ENCODE measurements at regions not wholly inside any gene's neighbourhood (a gene's known extent, or its start where the extent isn't known, plus 50 kb on each side); places are given as distances from the start of the nearest gene placed in this dataset.

DNA sequence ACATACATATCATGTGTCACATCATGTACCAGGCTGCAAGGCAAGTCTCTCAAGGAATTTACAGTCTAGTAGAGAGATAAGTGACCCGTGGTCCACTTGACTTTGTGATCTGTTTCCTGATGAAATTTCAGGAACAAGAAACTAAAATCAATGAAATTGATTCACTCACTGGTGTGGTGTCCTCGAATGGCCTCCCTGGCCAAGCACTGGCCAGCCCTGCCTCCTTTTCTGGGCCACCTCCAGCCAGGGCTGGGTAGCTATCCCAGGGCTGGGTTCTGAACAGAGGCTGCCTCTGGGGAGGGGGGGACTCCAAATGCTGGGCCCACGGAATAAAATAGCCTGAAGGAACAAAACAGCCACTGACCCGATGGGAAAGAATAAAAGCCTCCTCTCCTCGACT, 182.2 kb downstream of the HERPUD2 start:
- H3K36me3 ChIP-seq (ENCODE audit: control insufficient read depth, insufficient read depth, low read length), result no peaks in the 10 kb centered on the region
- no peak overlapping the region for H3K4me3 ChIP-seq (ENCODE audit: low read length)
- no peaks in the 10 kb centered on the region for H3K4me1 ChIP-seq (ENCODE audit: control insufficient read depth, insufficient read depth, low read length)
- no peak overlapping the region for H3K27ac ChIP-seq (ENCODE audit: low read depth, low read length)
- no peaks in the 10 kb centered on the region for H3K27me3 ChIP-seq (ENCODE audit: control insufficient read depth, insufficient read depth, low read length)
- no peak overlapping the region for H3K9ac ChIP-seq (ENCODE audit: low read length)

DNA sequence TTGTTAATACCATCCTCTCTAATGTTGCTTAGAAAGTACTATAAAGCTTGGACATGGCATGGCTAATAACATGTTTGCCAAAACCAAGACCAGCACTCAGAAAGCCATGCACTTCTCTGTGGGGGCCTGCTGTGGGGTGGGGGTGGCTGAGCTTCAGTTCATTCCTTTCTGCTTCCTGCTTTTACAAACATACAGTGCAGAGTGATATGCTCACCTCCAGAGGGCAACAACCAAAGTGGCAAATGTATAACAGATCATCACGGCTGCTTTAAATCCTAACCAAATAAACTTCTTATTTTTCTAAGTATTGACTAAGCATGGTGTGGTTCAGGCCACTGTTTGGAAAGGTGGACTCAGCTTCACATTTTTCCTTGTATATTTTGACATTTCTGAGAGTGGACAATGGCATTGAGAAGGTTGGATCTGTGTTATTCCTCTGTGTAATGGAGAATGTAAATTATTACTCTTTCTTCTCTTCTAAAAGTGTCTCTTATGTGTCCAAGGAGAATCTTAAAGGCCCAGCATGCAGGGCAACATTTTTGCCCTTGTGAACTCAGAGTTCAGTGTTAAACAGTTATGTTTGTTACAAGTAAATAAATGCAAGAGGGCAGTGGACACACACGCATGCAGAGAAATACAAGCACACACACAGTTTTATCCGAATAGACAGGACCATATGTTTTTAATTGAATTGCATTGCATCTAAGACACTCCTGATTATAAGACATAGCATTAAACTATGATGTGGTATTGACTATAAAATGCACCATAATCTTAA, 186.1 kb downstream of the HERPUD2 start:
- Histone ChIP-seq H3K27ac (ENCODE audit: low read depth, low read length) (no peak overlapping the region), H3K4me1 (ENCODE audit: control insufficient read depth, insufficient read depth, low read length) (no peaks in the 10 kb centered on the region), H3K27me3 (ENCODE audit: control insufficient read depth, insufficient read depth, low read length) (no peaks in the 10 kb centered on the region), H3K4me3 (ENCODE audit: low read length) (no peak overlapping the region), H3K9ac (ENCODE audit: low read length) (no peak overlapping the region), H3K36me3 (ENCODE audit: control insufficient read depth, insufficient read depth, low read length) (no peaks in the 10 kb centered on the region)

DNA sequence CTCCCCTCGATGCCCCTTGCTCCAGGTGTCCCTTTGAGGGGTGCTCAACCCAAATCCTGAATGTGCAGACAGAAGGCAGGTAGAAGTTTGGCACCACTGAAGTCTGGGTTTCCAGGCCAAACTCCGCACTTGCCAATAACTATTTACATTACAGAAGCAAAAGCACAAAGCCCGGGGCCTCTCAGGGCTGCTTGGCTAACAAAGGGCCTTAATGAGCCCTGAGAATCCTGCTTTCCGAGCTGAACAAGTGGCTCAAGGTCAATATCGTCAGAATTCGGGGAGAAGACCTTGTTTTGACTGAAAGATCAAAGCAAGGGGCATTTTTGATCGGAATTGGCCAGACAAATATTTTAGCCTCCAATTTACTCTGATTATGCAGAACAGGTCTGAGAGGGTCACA, 189.9 kb downstream of the HERPUD2 start:
- Histone ChIP-seq H3K36me3 (ENCODE audit: control insufficient read depth, insufficient read depth, low read length) (no peaks in the 10 kb centered on the region), H3K4me3 (ENCODE audit: low read length) (no peak overlapping the region), H3K27me3 (ENCODE audit: control insufficient read depth, insufficient read depth, low read length) (no peaks in the 10 kb centered on the region)

DNA sequence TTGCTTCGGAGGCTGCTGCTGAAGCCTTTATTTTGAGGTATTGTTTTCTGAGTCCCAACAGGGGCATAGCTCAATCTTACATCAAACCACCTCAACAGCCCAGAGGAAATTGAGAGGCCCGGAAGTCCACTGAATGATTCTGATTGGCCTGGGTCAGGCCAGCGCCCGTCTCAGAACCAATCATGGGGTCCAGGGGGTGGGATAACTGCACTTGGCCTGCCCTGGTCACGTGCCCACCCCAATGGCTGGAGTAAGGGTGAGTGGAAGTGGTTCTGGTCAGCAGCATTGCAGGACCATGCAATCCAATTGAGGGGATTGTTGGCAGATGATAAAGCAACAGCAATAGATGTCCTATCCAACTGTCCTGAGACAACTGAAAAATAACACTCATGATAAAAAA, 190.6 kb downstream of the HERPUD2 start:
- Histone ChIP-seq H3K27me3 (ENCODE audit: control insufficient read depth, insufficient read depth, low read length) (no peaks in the 10 kb centered on the region), H3K36me3 (ENCODE audit: control insufficient read depth, insufficient read depth, low read length) (no peaks in the 10 kb centered on the region), H3K9ac (ENCODE audit: low read length) (no peak overlapping the region), H3K4me3 (ENCODE audit: low read length) (no peak overlapping the region), H3K4me1 (ENCODE audit: control insufficient read depth, insufficient read depth, low read length) (no peaks in the 10 kb centered on the region), H3K27ac (ENCODE audit: low read depth, low read length) (no peak overlapping the region)

More for the DNA sequence above, 189.9 kb downstream of the HERPUD2 start:
- H3K9ac ChIP-seq (ENCODE audit: low read length), result no peak overlapping the region
- H3K27ac ChIP-seq (ENCODE audit: low read depth, low read length), result no peak overlapping the region
- H3K4me1 ChIP-seq (ENCODE audit: control insufficient read depth, insufficient read depth, low read length), result no peaks in the 10 kb centered on the region

DNA sequence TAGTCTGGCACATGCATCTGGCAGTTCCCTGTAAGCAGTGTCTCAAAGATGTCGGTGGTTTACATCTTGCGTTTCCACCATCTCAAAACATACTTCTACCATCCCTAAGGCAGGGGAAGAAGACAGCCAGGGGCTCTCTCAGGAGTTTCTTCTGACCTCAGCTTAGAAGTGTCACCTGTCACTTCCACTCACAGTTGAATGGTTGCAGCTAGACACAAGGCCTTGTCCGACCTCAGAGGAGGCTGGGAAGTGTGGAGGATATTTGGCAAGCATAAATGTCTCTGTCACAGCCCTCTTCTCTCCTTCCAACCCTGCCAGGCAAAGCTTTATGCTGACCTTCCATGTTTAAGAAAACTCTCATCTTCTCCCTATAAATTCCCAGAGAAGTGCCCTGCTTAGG, 193.3 kb downstream of the HERPUD2 start:
- Histone ChIP-seq H3K36me3 (ENCODE audit: control insufficient read depth, insufficient read depth, low read length) (no peaks in the 10 kb centered on the region), H3K27ac (ENCODE audit: low read depth, low read length) (no peak overlapping the region), H3K4me1 (ENCODE audit: control insufficient read depth, insufficient read depth, low read length) (no peaks in the 10 kb centered on the region)

DNA sequence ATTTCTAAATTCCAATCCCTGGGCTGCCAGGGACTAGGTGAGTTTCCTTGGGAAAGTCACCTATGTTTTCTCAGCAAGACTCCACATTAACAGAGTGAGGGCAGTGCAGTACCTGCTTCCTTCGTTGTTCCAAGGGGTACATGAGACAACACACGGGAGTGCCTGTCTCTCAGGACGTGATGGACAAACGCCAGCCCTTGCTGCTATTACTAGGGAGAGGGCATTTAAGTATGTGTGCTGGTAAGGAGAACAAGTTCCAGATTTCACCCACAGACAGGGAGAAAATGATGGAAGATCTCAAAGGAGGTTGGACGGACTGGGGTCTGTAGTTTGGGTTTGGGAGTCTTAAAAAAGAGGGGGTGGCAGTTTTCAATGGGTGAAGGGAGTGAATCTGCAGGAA, 195.7 kb downstream of the HERPUD2 start:
- Histone ChIP-seq H3K27me3 (ENCODE audit: control insufficient read depth, insufficient read depth, low read length) (no peaks in the 10 kb centered on the region), H3K4me1 (ENCODE audit: control insufficient read depth, insufficient read depth, low read length) (no peaks in the 10 kb centered on the region), H3K4me3 (ENCODE audit: low read length) (no peak overlapping the region), H3K27ac (ENCODE audit: low read depth, low read length) (no peak overlapping the region), H3K36me3 (ENCODE audit: control insufficient read depth, insufficient read depth, low read length) (no peaks in the 10 kb centered on the region), H3K9ac (ENCODE audit: low read length) (no peak overlapping the region)

More for the DNA sequence above, 193.3 kb downstream of the HERPUD2 start:
- H3K4me3 ChIP-seq (ENCODE audit: low read length), result no peak overlapping the region
- no peaks in the 10 kb centered on the region for H3K27me3 ChIP-seq (ENCODE audit: control insufficient read depth, insufficient read depth, low read length)
- no peak overlapping the region for H3K9ac ChIP-seq (ENCODE audit: low read length)

- Histone ChIP-seq H3K4me3 (ENCODE audit: low read length) (no peak overlapping the region), H3K27me3 (ENCODE audit: control insufficient read depth, insufficient read depth, low read length) (no peaks in the 10 kb centered on the region), H3K36me3 (ENCODE audit: control insufficient read depth, insufficient read depth, low read length) (no peaks in the 10 kb centered on the region), H3K9ac (ENCODE audit: low read length) (no peak overlapping the region), H3K4me1 (ENCODE audit: control insufficient read depth, insufficient read depth, low read length) (no peaks in the 10 kb centered on the region), H3K27ac (ENCODE audit: low read depth, low read length) (no peak overlapping the region)
Observed at GRCh38 chr7:35498416-35498815, 196.5 kb downstream of the HERPUD2 start.

DNA sequence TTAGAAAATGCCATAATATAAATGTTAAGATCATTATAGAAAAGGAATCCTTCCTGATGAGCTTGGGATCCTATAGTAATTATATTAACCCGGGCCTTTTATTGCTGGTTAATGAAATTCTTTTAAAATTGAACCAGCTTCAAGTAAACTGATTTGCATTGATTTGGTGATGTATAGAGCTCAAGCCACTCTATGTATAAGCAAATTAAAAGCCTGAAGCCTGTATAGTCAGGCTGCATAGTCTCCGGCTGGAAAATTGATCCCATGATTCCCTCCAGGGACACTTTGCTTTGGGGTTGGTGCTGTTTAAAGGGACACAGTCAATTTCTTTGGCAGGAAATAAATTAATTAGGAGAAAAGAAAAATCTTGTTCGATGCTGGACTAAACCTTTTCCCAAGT, 199.1 kb downstream of the HERPUD2 start:
- no peaks in the 10 kb centered on the region for H3K36me3 ChIP-seq (ENCODE audit: control insufficient read depth, insufficient read depth, low read length)
- no peaks in the 10 kb centered on the region for H3K27me3 ChIP-seq (ENCODE audit: control insufficient read depth, insufficient read depth, low read length)
- no peak overlapping the region for H3K4me3 ChIP-seq (ENCODE audit: low read length)
- H3K9ac ChIP-seq (ENCODE audit: low read length), result no peak overlapping the region
- no peak overlapping the region for H3K27ac ChIP-seq (ENCODE audit: low read depth, low read length)
- H3K4me1 ChIP-seq (ENCODE audit: control insufficient read depth, insufficient read depth, low read length), result no peaks in the 10 kb centered on the region

DNA sequence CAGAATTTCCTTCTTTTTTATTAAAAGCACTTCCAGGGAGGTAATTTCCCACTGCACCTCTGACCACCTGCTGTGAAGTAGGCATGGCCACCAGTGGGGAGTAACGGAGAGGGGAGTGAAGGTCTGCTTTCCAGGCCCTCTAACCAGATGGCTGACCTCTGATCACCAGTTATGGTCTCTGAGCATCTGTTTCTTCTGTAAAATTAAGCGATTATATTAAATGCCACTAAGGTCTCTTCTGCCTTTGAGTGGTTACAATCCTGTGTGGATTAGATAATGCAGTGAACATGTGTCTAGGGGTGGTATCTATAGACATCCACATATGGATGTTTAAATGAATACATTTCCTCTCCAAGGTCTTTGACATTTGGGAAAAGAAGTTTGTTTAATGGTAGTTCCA, 199.6 kb downstream of the HERPUD2 start:
- no peak overlapping the region for H3K4me3 ChIP-seq (ENCODE audit: low read length)
- no peaks in the 10 kb centered on the region for H3K27me3 ChIP-seq (ENCODE audit: control insufficient read depth, insufficient read depth, low read length)
- H3K4me1 ChIP-seq (ENCODE audit: control insufficient read depth, insufficient read depth, low read length), result no peaks in the 10 kb centered on the region
- H3K27ac ChIP-seq (ENCODE audit: low read depth, low read length), result no peak overlapping the region
- H3K36me3 ChIP-seq (ENCODE audit: control insufficient read depth, insufficient read depth, low read length), result no peaks in the 10 kb centered on the region
- no peak overlapping the region for H3K9ac ChIP-seq (ENCODE audit: low read length)

- H3K27ac ChIP-seq (ENCODE audit: low read depth, low read length), result no peak overlapping the region
- H3K4me3 ChIP-seq (ENCODE audit: low read length), result no peak overlapping the region
- H3K4me1 ChIP-seq (ENCODE audit: control insufficient read depth, insufficient read depth, low read length), result no peaks in the 10 kb centered on the region
- H3K36me3 ChIP-seq (ENCODE audit: control insufficient read depth, insufficient read depth, low read length), result no peaks in the 10 kb centered on the region
- no peak overlapping the region for H3K9ac ChIP-seq (ENCODE audit: low read length)
- no peaks in the 10 kb centered on the region for H3K27me3 ChIP-seq (ENCODE audit: control insufficient read depth, insufficient read depth, low read length)
Observed at GRCh38 chr7:35494407-35494806, 200.5 kb downstream of the HERPUD2 start.

DNA sequence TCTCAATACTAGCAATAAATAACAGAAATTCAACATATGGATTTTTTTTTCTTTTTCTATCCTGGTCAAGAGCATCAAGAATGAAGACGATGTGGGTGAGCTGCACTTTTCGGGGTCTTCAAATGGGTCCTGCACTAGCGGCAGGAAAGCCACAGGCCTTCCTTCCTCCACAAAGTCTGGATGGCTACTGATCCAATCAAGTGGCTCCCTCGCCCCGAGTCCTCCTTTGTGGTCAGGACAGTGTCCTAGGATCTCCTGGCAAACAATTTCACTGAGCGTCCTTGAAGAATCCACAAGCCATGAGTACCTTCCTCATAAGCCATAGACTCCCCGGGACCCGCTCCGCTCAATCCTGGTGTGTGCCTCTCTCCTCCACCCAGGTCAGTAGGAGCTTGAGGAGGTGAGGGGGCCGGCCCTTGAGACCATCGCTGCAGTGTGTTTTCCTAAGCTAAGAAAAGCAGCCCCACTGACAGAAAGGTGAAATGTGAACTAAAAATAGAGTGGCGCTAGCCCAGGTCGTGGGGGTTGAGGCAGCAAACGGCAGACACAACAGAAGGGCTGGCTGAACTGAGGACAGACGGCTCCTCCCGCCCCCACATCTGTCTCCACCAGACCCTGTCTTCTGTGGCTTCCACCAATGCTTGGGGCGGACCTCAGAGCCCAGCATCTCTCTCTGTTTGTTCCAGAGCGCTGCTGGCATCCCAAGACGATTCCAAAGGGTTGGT, 202.3 kb downstream of the HERPUD2 start:
- H3K4me1 ChIP-seq (ENCODE audit: control insufficient read depth, insufficient read depth, low read length), result no peaks in the 10 kb centered on the region
- H3K27ac ChIP-seq (ENCODE audit: low read depth, low read length), result no peak overlapping the region
- H3K27me3 ChIP-seq (ENCODE audit: control insufficient read depth, insufficient read depth, low read length), result no peaks in the 10 kb centered on the region
- H3K36me3 ChIP-seq (ENCODE audit: control insufficient read depth, insufficient read depth, low read length), result no peaks in the 10 kb centered on the region
- H3K9ac ChIP-seq (ENCODE audit: low read length), result no peak overlapping the region
- H3K4me3 ChIP-seq (ENCODE audit: low read length), result no peak overlapping the region

GRCh38 chr7:35491233-35491632, 203.7 kb downstream of the HERPUD2 start:
- Histone ChIP-seq H3K27ac (ENCODE audit: low read depth, low read length) (no peak overlapping the region), H3K9ac (ENCODE audit: low read length) (no peak overlapping the region), H3K4me1 (ENCODE audit: control insufficient read depth, insufficient read depth, low read length) (no peaks in the 10 kb centered on the region), H3K36me3 (ENCODE audit: control insufficient read depth, insufficient read depth, low read length) (no peaks in the 10 kb centered on the region), H3K27me3 (ENCODE audit: control insufficient read depth, insufficient read depth, low read length) (no peaks in the 10 kb centered on the region), H3K4me3 (ENCODE audit: low read length) (no peak overlapping the region)

GRCh38 chr7:35487841-35488240, 207.1 kb downstream of the HERPUD2 start:
- no peaks in the 10 kb centered on the region for H3K27me3 ChIP-seq (ENCODE audit: control insufficient read depth, insufficient read depth, low read length)
- no peaks in the 10 kb centered on the region for H3K36me3 ChIP-seq (ENCODE audit: control insufficient read depth, insufficient read depth, low read length)
- H3K27ac ChIP-seq (ENCODE audit: low read depth, low read length), result no peak overlapping the region
- no peak overlapping the region for H3K9ac ChIP-seq (ENCODE audit: low read length)
- no peaks in the 10 kb centered on the region for H3K4me1 ChIP-seq (ENCODE audit: control insufficient read depth, insufficient read depth, low read length)
- no peak overlapping the region for H3K4me3 ChIP-seq (ENCODE audit: low read length)
